PFSK-1 (cell line): ENCODE measurements at regions not wholly inside any gene's neighbourhood (a gene's known extent, or its start where the extent isn't known, plus 50 kb on each side); places are given as distances from the start of the nearest gene placed in this dataset.

ENCODE experiments used
- FOXP2 ChIP-seq: optimal IDR thresholded peaks from 2 replicates; pipeline ENCODE3; 2011; ENCODE audit warnings: borderline replicate concordance, control low read depth, inconsistent platforms; ENCODE audit not compliant: insufficient read depth; ENCODE audit errors: extremely low read length, extremely low read depth
- POLR2AphosphoS5 ChIP-seq: IDR thresholded peaks from 2 replicates; pipeline ENCODE4 v1.6.1; 2012; ENCODE audit warnings: low read depth, mild to moderate bottlenecking, control low read depth, low read length, moderate library complexity
- REST ChIP-seq, 2 experiments: IDR thresholded peaks; 2 replicates each; pipeline versions ENCODE4 v1.6.1 to v1.8.0; 2011 to 2012; ENCODE audit warnings: low read depth in 2 of 2, low read length in 2 of 2, control low read depth in 1 of 2, inconsistent platforms in 1 of 2, mild to moderate bottlenecking in 1 of 2, moderate library complexity in 1 of 2; ENCODE audit not compliant: insufficient read depth in 1 of 2
- SIN3A ChIP-seq: IDR thresholded peaks from 2 replicates; pipeline ENCODE4 v1.6.1; 2012; ENCODE audit warnings: mild to moderate bottlenecking, low read length, moderate library complexity, borderline replicate concordance; ENCODE audit not compliant: insufficient read depth
- TAF1 ChIP-seq: IDR thresholded peaks from 2 replicates; pipeline ENCODE4 v1.6.1; 2012; ENCODE audit warnings: low read length, control low read depth, borderline replicate concordance; ENCODE audit not compliant: insufficient read depth

GRCh38 chr2:58919316-58919715, 678.2 kb upstream of the FANCL start:
- TF ChIP-seq FOXP2: no peak
- TF ChIP-seq POLR2AphosphoS5: no peak
- TF ChIP-seq TAF1: no peak
- no peak for TF ChIP-seq REST (IDR thresholded peaks at IDR 0.05; ENCODE audit: insufficient read depth in 1 of 2, low read depth in 2 of 2, low read length in 2 of 2)
- no peak for TF ChIP-seq SIN3A

- TF ChIP-seq TAF1 (no peak), REST (IDR thresholded peaks at IDR 0.05; ENCODE audit: insufficient read depth in 1 of 2, low read depth in 2 of 2, low read length in 2 of 2) (no peak), SIN3A (no peak), POLR2AphosphoS5 (no peak), FOXP2 (no peak)
These were observed 677.0 kb upstream of the FANCL start for GRCh38 chr2:58918141-58918540.

- TF ChIP-seq POLR2AphosphoS5 (no peak), FOXP2 (no peak), REST (IDR thresholded peaks at IDR 0.05; ENCODE audit: insufficient read depth in 1 of 2, low read depth in 2 of 2, low read length in 2 of 2) (no peak), SIN3A (no peak), TAF1 (no peak)
These were observed 676.5 kb upstream of the FANCL start for GRCh38 chr2:58917596-58917995.

GRCh38 chr2:58916063-58916462, 674.9 kb upstream of the FANCL start:
- TF ChIP-seq REST (IDR thresholded peaks at IDR 0.05; ENCODE audit: insufficient read depth in 1 of 2, low read depth in 2 of 2, low read length in 2 of 2): no peak
- TF ChIP-seq SIN3A: no peak
- no peak for TF ChIP-seq TAF1
- no peak for TF ChIP-seq POLR2AphosphoS5
- TF ChIP-seq FOXP2: no peak

- TF ChIP-seq POLR2AphosphoS5: no peak
- TF ChIP-seq REST (IDR thresholded peaks at IDR 0.05; ENCODE audit: insufficient read depth in 1 of 2, low read depth in 2 of 2, low read length in 2 of 2): no peak
- no peak for TF ChIP-seq FOXP2
- no peak for TF ChIP-seq SIN3A
- TF ChIP-seq TAF1: no peak
These were observed 673.8 kb upstream of the FANCL start for GRCh38 chr2:58914733-58915505.
